Kidney (tissue), 13 donors: ENCODE measurements at regions not wholly inside any gene's neighbourhood (a gene's known extent, or its start where the extent isn't known, plus 50 kb on each side); places are given as distances from the start of the nearest gene placed in this dataset.

ENCODE experiments used
- DNase-seq, 5 donors: peaks; one replicate each; pipeline ENCODE4 v3.0.0-alpha.2; 2013 to 2020
- FAIRE-seq: peaks from 2 replicates; lab custom pipeline; 2012; peaks lifted over from hg19 to GRCh38; lab: Jason Lieb, UNC
- H3K27ac ChIP-seq, 2 donors: one replicate each; pipeline ENCODE4 v1.7.0; 2013; ENCODE audit warnings: low read depth in 2 of 2, low read length in 2 of 2, inconsistent platforms in 1 of 2
- H3K27me3 ChIP-seq: one replicate; pipeline ENCODE4 v1.7.1; 2013; ENCODE audit warnings: low read length, inconsistent platforms; ENCODE audit not compliant: control insufficient read depth, insufficient read depth
- H3K36me3 ChIP-seq, 3 donors: one replicate each; pipeline versions ENCODE4 v1.7.0 to v1.7.1; 2013; ENCODE audit warnings: low read length in 3 of 3, control low read depth in 1 of 3, inconsistent platforms in 1 of 3; ENCODE audit not compliant: insufficient read depth in 3 of 3, control insufficient read depth in 2 of 3
- H3K4me1 ChIP-seq, 3 donors: one replicate each; pipeline versions ENCODE4 v1.7.0 to v1.7.1; 2013; ENCODE audit warnings: low read length in 3 of 3, inconsistent platforms in 1 of 3, low read depth in 1 of 3; ENCODE audit not compliant: control insufficient read depth in 2 of 3, insufficient read depth in 2 of 3
- H3K4me3 ChIP-seq, 3 donors: one replicate each; pipeline versions ENCODE4 v1.7.0 to v1.8.1; 2013; ENCODE audit warnings: low read length in 3 of 3, control low read depth in 1 of 3, inconsistent platforms in 1 of 3
- H3K9ac ChIP-seq, 3 donors: one replicate each; pipeline versions ENCODE4 v1.7.0 to v1.7.1; 2013; ENCODE audit warnings: low read length in 3 of 3, control low read depth in 1 of 3, inconsistent platforms in 1 of 3
- H3K9me3 ChIP-seq, 3 donors: one replicate each; pipeline versions ENCODE4 v1.7.0 to v1.7.1; 2013; ENCODE audit warnings: low read length in 3 of 3, control low read depth in 1 of 3, inconsistent platforms in 1 of 3; ENCODE audit not compliant: control insufficient read depth in 2 of 3, insufficient read depth in 1 of 3
- intact Hi-C: fragments of 100-400 bp; cut with DNase I; formaldehyde crosslinking; loops from one replicate; pipeline ENCODE4 v1.11.1; 2022
- TF ChIP-seq, protein P1 (sequence below): IDR thresholded peaks from 3 replicates; pipeline ENCODE4 v1.5.1; 2012; ENCODE audit warnings: mild to moderate bottlenecking, moderate library complexity, borderline replicate concordance; ENCODE audit not compliant: insufficient read depth; ENCODE audit errors: extremely low read depth
- donor health status: control.
- donor health status: control.
- donor health status: control.
- donor health status: control.
- donor health status: control.
- donor health status: DM: yes; HTN: yes; CAD: no.
- donor health status: Normal renal cell carcinoma (clear cell type).

- Histone ChIP-seq H3K4me1 (no peaks in the 10 kb centered on the region), H3K9ac (peak overlapping the region in 1 of 3 donors; percentile 64), H3K27me3 (no peaks in the 10 kb centered on the region), H3K27ac (no peak overlapping the region), H3K36me3 (no peaks in the 10 kb centered on the region), H3K4me3 (peak overlapping the region; percentile 38 to 83 (median 48)), H3K9me3 (no peaks in the 10 kb centered on the region)
- intact Hi-C loops, result no loop called here
- DNase-seq (peak in 4 of 5 donors; percentile 32 to 59 (median 46)), FAIRE-seq (no peak)
- TF ChIP-seq, protein P1, sequence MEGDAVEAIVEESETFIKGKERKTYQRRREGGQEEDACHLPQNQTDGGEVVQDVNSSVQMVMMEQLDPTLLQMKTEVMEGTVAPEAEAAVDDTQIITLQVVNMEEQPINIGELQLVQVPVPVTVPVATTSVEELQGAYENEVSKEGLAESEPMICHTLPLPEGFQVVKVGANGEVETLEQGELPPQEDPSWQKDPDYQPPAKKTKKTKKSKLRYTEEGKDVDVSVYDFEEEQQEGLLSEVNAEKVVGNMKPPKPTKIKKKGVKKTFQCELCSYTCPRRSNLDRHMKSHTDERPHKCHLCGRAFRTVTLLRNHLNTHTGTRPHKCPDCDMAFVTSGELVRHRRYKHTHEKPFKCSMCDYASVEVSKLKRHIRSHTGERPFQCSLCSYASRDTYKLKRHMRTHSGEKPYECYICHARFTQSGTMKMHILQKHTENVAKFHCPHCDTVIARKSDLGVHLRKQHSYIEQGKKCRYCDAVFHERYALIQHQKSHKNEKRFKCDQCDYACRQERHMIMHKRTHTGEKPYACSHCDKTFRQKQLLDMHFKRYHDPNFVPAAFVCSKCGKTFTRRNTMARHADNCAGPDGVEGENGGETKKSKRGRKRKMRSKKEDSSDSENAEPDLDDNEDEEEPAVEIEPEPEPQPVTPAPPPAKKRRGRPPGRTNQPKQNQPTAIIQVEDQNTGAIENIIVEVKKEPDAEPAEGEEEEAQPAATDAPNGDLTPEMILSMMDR, result no peak
Measured at GRCh38 chr6:10146715-10147451, 268.0 kb downstream of the TFAP2A start.

DNA sequence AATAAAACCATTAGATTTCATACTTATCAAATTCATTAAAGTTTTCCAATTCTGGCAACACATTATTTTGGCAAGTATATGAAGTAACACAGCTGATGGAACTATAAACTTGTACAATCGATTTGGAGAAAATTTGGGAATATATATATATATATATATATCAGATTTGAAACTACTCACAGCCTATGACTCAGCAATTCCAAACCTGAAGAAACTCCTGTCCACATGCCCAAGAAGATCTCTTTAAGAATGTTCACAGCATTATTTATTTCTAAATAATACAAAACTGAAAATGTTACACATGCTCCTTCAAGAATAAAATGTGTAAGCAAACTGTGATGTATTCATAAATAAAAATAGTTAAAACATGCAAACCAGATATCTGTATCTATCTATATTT lies 270.1 kb downstream of the TFAP2A start:
- Histone ChIP-seq H3K9ac (no peak overlapping the region), H3K36me3 (no peaks in the 10 kb centered on the region), H3K4me3 (no peak overlapping the region), H3K27me3 (no peaks in the 10 kb centered on the region), H3K4me1 (no peaks in the 10 kb centered on the region), H3K27ac (no peak overlapping the region), H3K9me3 (no peaks in the 10 kb centered on the region)
- TF ChIP-seq, protein P1, result no peak
- DNase-seq, result no peak
- intact Hi-C loops, result no loop called here
- no peak for FAIRE-seq

DNA sequence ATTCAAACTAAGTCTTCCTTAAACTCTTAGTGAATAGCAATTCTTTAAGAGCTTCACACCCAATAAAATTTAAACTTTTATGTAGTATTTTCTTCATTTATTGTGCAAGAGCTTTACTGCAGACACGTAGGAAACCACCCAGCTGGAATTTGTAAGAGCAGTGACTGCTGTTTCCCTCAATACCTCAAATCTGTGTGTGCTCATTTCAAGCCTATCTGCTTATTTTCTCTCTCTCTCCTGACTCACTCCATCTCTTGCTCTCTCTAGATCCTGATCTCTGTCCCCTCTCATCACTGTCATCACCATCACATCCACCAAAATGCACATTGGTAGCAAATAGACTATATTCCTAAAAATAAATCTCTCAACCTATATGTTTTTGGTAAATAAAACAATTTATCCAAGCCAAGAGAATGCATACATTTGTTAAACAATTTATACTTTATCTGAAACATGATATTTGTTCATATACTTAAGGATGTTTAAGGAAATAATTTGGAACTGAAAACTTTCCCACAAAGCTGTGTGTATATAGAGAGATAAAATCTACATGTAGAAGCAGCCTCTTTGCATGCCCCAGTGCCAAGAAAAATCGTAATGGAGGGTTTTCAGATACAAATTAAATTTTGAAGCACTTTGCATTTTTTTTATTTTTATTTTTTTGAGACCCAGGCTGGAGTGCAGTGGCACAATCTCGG lies 273.0 kb downstream of the TFAP2A start:
- H3K9ac ChIP-seq, result no peak overlapping the region
- TF ChIP-seq, protein P1, result no peak
- no peaks in the 10 kb centered on the region for H3K36me3 ChIP-seq
- no peaks in the 10 kb centered on the region for H3K4me1 ChIP-seq
- peak in 2 of 5 donors; percentile 12 to 36 for DNase-seq
- no peak overlapping the region for H3K4me3 ChIP-seq
- H3K27me3 ChIP-seq, result no peaks in the 10 kb centered on the region
- H3K27ac ChIP-seq, result no peak overlapping the region
- H3K9me3 ChIP-seq, result no peaks in the 10 kb centered on the region
- intact Hi-C loops, result no loop called here
- no peak for FAIRE-seq
